ENCODE measurements at regions not wholly inside any gene's neighbourhood (a gene's known extent, or its start where the extent isn't known, plus 50 kb on each side); places are given as distances from the start of the nearest gene placed in this dataset.

DNA sequence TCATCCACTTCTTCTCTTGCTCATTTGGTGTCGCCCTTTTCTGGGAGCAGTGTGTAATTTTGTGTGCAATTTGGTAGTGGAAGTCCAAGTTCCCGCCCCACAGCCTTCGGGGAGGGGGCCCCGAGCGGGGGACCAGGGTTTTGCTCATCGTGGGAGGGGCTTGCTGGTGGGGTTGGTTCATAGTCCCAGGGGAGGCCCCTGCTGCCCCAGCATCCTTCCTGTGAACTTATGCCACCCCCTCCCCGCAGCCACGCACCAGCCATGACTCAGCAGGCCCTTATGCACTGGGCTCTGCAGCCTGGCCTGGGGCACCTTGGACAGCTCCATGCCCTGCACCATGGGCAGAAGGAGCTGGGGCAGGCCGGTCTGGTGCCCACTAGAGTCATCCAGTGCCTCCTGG lies 1183.6 kb downstream of the BRD1 start:
- ChIA-PET CTCF (no interaction called here), POLR2A (ENCODE audit: unreplicated experiment) (no interaction called here)
- no peaks in the 10 kb centered on the region for H3K4me1 ChIP-seq (ENCODE audit: control insufficient read depth, insufficient read depth, low read length)
- BruUV-seq (replicated peaks), result no TSS peak
- no peak overlapping the region for H2BK120ac ChIP-seq (ENCODE audit: low read depth, low read length)
- no peak for TF ChIP-seq RFX5 (IDR thresholded peaks at IDR 0.05; ENCODE audit: low read depth, low read length)
- TF ChIP-seq RAD21 (IDR thresholded peaks at IDR 0.05; ENCODE audit: low read length), result no peak
- TF ChIP-seq, protein P1, sequence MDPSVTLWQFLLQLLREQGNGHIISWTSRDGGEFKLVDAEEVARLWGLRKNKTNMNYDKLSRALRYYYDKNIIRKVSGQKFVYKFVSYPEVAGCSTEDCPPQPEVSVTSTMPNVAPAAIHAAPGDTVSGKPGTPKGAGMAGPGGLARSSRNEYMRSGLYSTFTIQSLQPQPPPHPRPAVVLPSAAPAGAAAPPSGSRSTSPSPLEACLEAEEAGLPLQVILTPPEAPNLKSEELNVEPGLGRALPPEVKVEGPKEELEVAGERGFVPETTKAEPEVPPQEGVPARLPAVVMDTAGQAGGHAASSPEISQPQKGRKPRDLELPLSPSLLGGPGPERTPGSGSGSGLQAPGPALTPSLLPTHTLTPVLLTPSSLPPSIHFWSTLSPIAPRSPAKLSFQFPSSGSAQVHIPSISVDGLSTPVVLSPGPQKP (IDR thresholded peaks at IDR 0.05; ENCODE audit: borderline replicate concordance, low read depth, low read length), result no peak
- TF ChIP-seq MAFK (IDR thresholded peaks at IDR 0.05; ENCODE audit: low read depth, low read length), result no peak
- TF ChIP-seq MAZ (IDR thresholded peaks at IDR 0.05; ENCODE audit: borderline replicate concordance, low read depth, low read length), result no peak
- TF ChIP-seq, protein P2, sequence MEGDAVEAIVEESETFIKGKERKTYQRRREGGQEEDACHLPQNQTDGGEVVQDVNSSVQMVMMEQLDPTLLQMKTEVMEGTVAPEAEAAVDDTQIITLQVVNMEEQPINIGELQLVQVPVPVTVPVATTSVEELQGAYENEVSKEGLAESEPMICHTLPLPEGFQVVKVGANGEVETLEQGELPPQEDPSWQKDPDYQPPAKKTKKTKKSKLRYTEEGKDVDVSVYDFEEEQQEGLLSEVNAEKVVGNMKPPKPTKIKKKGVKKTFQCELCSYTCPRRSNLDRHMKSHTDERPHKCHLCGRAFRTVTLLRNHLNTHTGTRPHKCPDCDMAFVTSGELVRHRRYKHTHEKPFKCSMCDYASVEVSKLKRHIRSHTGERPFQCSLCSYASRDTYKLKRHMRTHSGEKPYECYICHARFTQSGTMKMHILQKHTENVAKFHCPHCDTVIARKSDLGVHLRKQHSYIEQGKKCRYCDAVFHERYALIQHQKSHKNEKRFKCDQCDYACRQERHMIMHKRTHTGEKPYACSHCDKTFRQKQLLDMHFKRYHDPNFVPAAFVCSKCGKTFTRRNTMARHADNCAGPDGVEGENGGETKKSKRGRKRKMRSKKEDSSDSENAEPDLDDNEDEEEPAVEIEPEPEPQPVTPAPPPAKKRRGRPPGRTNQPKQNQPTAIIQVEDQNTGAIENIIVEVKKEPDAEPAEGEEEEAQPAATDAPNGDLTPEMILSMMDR (conservative IDR thresholded peaks at IDR 0.05; ENCODE audit: low read depth, low read length), result no peak
- no peak for TF ChIP-seq RCOR1 (IDR thresholded peaks at IDR 0.05; ENCODE audit: insufficient replicate concordance, low read length)
- no peak for TF ChIP-seq POLR2A (IDR thresholded peaks at IDR 0.05; ENCODE audit: low read depth, low read length)
- intact Hi-C loops (cut with micrococcal nuclease) (no loop called here), in situ Hi-C loops (cut with MboI; ENCODE audit: low sequenced_read_pairs) (no loop called here), dilution Hi-C loops (cut with HindIII; ENCODE audit: low sequenced_read_pairs, unreplicated experiment) (no loop called here)
- H3K56ac ChIP-seq (ENCODE audit: extremely low read depth, insufficient read depth, low read length), result no peak overlapping the region
- no peak overlapping the region for H3K4me3 ChIP-seq (ENCODE audit: insufficient read depth, low read depth, low read length)
- WGBS, 2 experiments (ENCODE audit: extremely low coverage in 2 of 2, insufficient read length in 1 of 2), result no CpG with 5 or more reads among the region's 9 CpGs
- H3K9ac ChIP-seq (ENCODE audit: low read depth, low read length), result no peak overlapping the region
- no peak overlapping the region for H3K14ac ChIP-seq (replicated peaks; ENCODE audit: low read depth, low read length)
- peaks cover 56% of the 10 kb centered on the region for H3K9me3 ChIP-seq (ENCODE audit: control insufficient read depth, insufficient read depth, low read length)
- H3K4ac ChIP-seq (ENCODE audit: low read depth, low read length), result no peak overlapping the region
- H3K79me1 ChIP-seq (ENCODE audit: low read depth in 1 of 2, low read length in 2 of 2), result no peaks in the 10 kb centered on the region
- H2BK15ac ChIP-seq (ENCODE audit: low read depth, low read length), result no peak overlapping the region
- H2AK5ac ChIP-seq (ENCODE audit: low read depth, low read length), result no peak overlapping the region
- H4K5ac ChIP-seq (ENCODE audit: low read depth, low read length), result no peak overlapping the region
- no peak overlapping the region for H3K4me2 ChIP-seq (ENCODE audit: low read depth, low read length)
- H3K9me1 ChIP-seq (ENCODE audit: insufficient read depth, low read length), result no peaks in the 10 kb centered on the region
- no peak overlapping the region for H4K91ac ChIP-seq (ENCODE audit: insufficient read depth, low read depth, low read length)
- H3K36me3 ChIP-seq (ENCODE audit: control insufficient read depth, insufficient read depth, low read length), result no peaks in the 10 kb centered on the region
- H4K8ac ChIP-seq (ENCODE audit: low read depth in 2 of 2, low read length in 2 of 2), result no peak overlapping the region
- peak overlapping the region; percentile 11 for H2AFZ ChIP-seq (replicated peaks; ENCODE audit: low read length, poor library complexity)
- no peak overlapping the region for H3K23ac ChIP-seq (ENCODE audit: low read depth, low read length)
- no peaks in the 10 kb centered on the region for H4K20me1 ChIP-seq (ENCODE audit: insufficient read depth, low read length)
- no peak overlapping the region for H2BK20ac ChIP-seq (ENCODE audit: low read depth, low read length)
- no peak for DNase-seq
- no peaks in the 10 kb centered on the region for H3K27me3 ChIP-seq (ENCODE audit: control insufficient read depth, insufficient read depth, low read length)
- no peak overlapping the region for H3K27ac ChIP-seq (ENCODE audit: insufficient read depth, low read length)
- peak overlapping the region; percentile 28 for H2AK9ac ChIP-seq (replicated peaks; ENCODE audit: low read depth, low read length, poor library complexity)
- no peak overlapping the region for H3K18ac ChIP-seq (ENCODE audit: low read depth, low read length)
- no peak overlapping the region for H2BK5ac ChIP-seq (ENCODE audit: low read depth, low read length, poor library complexity, severe bottlenecking)
- no peak for ATAC-seq (ENCODE audit: low read depth)

Measured in IMR-90 (cell line).